ENCODE measurements at regions not wholly inside any gene's neighbourhood (a gene's known extent, or its start where the extent isn't known, plus 50 kb on each side); places are given as distances from the start of the nearest gene placed in this dataset.

DNA sequence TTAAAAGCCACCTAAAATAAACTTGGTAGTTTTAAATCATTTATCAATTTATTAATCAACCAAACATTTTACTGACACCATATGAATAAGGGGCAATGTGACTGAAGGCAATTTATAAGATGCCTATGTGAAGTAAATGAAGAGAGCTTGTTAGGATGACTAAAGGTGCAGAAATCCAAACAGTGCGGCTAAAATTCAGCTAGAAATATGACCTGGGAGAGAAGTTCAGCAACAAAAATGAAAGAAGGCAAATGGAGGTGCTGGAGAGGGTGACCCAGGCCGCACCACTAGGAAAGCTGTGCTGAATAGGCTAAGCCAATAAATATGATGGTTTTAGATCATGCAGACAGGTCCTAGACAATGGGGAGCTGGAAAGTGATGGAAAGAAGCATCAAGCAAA, 403.7 kb downstream of the BTG1 start:
- TF ChIP-seq, protein P1, sequence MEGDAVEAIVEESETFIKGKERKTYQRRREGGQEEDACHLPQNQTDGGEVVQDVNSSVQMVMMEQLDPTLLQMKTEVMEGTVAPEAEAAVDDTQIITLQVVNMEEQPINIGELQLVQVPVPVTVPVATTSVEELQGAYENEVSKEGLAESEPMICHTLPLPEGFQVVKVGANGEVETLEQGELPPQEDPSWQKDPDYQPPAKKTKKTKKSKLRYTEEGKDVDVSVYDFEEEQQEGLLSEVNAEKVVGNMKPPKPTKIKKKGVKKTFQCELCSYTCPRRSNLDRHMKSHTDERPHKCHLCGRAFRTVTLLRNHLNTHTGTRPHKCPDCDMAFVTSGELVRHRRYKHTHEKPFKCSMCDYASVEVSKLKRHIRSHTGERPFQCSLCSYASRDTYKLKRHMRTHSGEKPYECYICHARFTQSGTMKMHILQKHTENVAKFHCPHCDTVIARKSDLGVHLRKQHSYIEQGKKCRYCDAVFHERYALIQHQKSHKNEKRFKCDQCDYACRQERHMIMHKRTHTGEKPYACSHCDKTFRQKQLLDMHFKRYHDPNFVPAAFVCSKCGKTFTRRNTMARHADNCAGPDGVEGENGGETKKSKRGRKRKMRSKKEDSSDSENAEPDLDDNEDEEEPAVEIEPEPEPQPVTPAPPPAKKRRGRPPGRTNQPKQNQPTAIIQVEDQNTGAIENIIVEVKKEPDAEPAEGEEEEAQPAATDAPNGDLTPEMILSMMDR (IDR thresholded peaks at IDR 0.05) = no peak
- TF ChIP-seq POLR2AphosphoS5 (IDR thresholded peaks at IDR 0.05; ENCODE audit: low read depth, low read length) = no peak
- TF ChIP-seq, protein P2, sequence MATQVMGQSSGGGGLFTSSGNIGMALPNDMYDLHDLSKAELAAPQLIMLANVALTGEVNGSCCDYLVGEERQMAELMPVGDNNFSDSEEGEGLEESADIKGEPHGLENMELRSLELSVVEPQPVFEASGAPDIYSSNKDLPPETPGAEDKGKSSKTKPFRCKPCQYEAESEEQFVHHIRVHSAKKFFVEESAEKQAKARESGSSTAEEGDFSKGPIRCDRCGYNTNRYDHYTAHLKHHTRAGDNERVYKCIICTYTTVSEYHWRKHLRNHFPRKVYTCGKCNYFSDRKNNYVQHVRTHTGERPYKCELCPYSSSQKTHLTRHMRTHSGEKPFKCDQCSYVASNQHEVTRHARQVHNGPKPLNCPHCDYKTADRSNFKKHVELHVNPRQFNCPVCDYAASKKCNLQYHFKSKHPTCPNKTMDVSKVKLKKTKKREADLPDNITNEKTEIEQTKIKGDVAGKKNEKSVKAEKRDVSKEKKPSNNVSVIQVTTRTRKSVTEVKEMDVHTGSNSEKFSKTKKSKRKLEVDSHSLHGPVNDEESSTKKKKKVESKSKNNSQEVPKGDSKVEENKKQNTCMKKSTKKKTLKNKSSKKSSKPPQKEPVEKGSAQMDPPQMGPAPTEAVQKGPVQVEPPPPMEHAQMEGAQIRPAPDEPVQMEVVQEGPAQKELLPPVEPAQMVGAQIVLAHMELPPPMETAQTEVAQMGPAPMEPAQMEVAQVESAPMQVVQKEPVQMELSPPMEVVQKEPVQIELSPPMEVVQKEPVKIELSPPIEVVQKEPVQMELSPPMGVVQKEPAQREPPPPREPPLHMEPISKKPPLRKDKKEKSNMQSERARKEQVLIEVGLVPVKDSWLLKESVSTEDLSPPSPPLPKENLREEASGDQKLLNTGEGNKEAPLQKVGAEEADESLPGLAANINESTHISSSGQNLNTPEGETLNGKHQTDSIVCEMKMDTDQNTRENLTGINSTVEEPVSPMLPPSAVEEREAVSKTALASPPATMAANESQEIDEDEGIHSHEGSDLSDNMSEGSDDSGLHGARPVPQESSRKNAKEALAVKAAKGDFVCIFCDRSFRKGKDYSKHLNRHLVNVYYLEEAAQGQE (IDR thresholded peaks at IDR 0.05; ENCODE audit: insufficient read depth in 1 of 2, low read depth in 2 of 2, low read length in 1 of 2) = no peak
- TF ChIP-seq TCF7L2 (IDR thresholded peaks at IDR 0.05; ENCODE audit: low read depth, low read length) = no peak
- no peak for TF ChIP-seq SIN3A (IDR thresholded peaks at IDR 0.05; ENCODE audit: borderline replicate concordance, insufficient read depth, low read depth, low read length)
